ENCODE measurements at regions not wholly inside any gene's neighbourhood (a gene's known extent, or its start where the extent isn't known, plus 50 kb on each side); places are given as distances from the start of the nearest gene placed in this dataset.

DNA sequence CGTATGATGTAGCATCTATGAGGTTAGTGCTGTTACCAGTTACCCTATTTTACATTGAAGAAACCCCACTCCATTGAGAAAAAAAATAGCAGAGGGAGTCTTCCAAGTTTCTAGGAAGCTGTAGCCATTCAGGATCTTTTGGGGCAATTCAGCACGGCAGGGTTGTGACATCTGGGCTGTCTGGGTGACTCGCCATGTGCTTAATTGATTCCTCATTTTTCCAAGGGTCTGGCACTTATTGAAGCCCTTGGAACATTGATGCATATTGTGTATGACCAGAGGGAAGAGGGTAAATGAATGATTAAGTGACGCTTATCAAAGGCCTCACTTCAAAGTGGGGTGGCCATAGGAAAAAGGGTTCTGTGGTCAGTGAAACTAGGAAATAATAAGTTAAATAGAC lies 248.7 kb downstream of the ARHGAP12 start:
- H3K4me3 ChIP-seq (ENCODE audit: low read length): no peak overlapping the region
- TF ChIP-seq, protein P1, sequence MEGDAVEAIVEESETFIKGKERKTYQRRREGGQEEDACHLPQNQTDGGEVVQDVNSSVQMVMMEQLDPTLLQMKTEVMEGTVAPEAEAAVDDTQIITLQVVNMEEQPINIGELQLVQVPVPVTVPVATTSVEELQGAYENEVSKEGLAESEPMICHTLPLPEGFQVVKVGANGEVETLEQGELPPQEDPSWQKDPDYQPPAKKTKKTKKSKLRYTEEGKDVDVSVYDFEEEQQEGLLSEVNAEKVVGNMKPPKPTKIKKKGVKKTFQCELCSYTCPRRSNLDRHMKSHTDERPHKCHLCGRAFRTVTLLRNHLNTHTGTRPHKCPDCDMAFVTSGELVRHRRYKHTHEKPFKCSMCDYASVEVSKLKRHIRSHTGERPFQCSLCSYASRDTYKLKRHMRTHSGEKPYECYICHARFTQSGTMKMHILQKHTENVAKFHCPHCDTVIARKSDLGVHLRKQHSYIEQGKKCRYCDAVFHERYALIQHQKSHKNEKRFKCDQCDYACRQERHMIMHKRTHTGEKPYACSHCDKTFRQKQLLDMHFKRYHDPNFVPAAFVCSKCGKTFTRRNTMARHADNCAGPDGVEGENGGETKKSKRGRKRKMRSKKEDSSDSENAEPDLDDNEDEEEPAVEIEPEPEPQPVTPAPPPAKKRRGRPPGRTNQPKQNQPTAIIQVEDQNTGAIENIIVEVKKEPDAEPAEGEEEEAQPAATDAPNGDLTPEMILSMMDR (IDR thresholded peaks at IDR 0.05): no peak
- intact Hi-C loops (cut with micrococcal nuclease): no loop called here
- ATAC-seq: no peak
- no peaks in the 10 kb centered on the region for H3K27me3 ChIP-seq (ENCODE audit: control insufficient read depth, insufficient read depth, low read length)
- Mint-ChIP-seq H3K27ac (no peak overlapping the region), H3K4me1 (no peaks in the 10 kb centered on the region), H3K27me3 (ENCODE audit: low read depth in 2 of 2) (peaks cover 0 to 4% of the 10 kb centered on the region in 2 donors), H3K4me3 (no peak overlapping the region), H3K36me3 (peaks cover 10% of the 10 kb centered on the region), H3K9me3 (peaks cover 9 to 15% of the 10 kb centered on the region in 2 donors)
- H3K27ac ChIP-seq (ENCODE audit: low read length): no peak overlapping the region
- no peaks in the 10 kb centered on the region for H3K4me1 ChIP-seq (ENCODE audit: control insufficient read depth, insufficient read depth, low read length)
- no peak for DNase-seq
- H3K9me3 ChIP-seq (ENCODE audit: control insufficient read depth, insufficient read depth, low read length): peaks cover 2% of the 10 kb centered on the region
- H3K36me3 ChIP-seq (ENCODE audit: control insufficient read depth, insufficient read depth, low read length): no peaks in the 10 kb centered on the region
- 92% methylated on average over 4 of the region's 4 CpGs for WGBS (ENCODE audit: insufficient coverage)

DNA sequence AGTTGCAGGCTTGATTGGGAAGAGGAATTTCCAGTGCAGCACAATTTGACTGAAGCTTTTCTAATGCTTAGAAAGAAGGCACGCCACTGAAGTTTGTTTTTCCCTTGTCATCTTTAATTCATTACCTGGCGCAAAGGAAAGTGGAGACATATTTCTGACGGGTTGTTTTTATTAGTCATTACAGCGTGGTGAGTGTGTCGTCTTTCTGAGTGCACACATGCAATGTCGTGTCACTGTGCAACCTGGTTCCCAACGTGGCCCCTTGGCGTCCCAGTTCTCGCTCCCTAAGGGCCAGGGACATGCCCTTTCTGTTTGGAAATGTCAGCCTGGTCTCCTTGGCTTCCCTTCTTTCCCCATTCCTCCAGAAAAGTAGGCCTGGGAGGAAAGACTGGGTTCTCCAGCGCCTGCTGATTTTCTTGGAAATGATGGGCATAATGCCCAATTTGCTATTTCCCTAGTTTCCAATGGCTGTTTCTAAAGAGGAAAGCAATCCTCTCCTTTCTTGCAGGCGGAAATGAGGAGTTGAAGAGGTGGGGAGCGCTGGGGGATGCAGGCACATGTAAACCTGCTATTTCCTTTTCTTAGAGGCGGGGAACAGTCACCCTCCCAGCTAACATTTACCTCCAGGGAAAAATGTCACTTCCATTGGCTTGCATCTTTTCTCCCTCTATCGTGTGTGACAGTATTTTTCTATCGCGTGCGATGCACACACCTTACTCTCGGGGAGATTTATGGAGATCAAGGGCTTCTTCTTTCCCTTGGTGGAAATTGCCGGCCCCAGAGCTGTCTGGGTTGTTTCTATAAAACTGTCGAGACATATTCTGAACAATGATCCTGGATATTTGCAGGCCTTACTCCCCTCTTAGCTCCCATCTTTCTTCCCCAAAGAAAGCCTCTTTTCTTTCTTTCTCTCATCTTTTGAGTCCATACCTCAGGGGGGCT lies 249.8 kb downstream of the ARHGAP12 start:
- no peak for ATAC-seq
- whole genome bisulfite sequencing (ENCODE audit: insufficient coverage): 90% methylated on average over 19 of the region's 20 CpGs
- TF ChIP-seq, protein P1 (IDR thresholded peaks at IDR 0.05): no peak

DNA sequence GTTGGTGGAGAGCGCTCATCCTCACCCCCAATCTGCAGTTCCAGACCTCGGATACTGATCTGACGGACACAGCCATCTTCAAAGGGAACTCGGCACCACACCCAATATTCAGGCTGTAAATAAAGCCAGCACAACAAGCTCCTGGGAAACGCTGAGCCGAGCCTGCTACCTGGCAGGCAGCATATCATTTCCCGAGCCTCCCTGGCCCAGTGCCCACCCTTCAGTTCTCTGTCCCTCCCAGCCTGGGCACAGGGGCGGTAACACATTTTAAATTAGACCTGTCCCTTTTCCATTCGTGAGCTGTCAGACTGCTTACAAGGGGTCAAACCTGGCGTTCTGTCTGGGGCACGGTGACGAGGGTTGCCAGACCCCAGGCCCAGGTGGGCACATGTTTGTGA lies 250.5 kb downstream of the ARHGAP12 start:
- no peaks in the 10 kb centered on the region for H3K36me3 ChIP-seq (ENCODE audit: control insufficient read depth, insufficient read depth, low read length)
- H3K4me1 Mint-ChIP-seq: no peaks in the 10 kb centered on the region
- no peak for ATAC-seq
- H3K9me3 Mint-ChIP-seq: peaks cover 4 to 6% of the 10 kb centered on the region in 2 donors
- H3K4me3 ChIP-seq (ENCODE audit: low read length): no peak overlapping the region
- H3K9me3 ChIP-seq (ENCODE audit: control insufficient read depth, insufficient read depth, low read length): peaks cover 2% of the 10 kb centered on the region
- peaks cover 0 to 4% of the 10 kb centered on the region in 2 donors for H3K27me3 Mint-ChIP-seq (ENCODE audit: low read depth in 2 of 2)
- DNase-seq: no peak
- no peaks in the 10 kb centered on the region for H3K27me3 ChIP-seq (ENCODE audit: control insufficient read depth, insufficient read depth, low read length)
- H3K36me3 Mint-ChIP-seq: peaks cover 3% of the 10 kb centered on the region
- intact Hi-C loops (cut with micrococcal nuclease): no loop called here
- H3K27ac ChIP-seq (ENCODE audit: low read length): no peak overlapping the region
- TF ChIP-seq, protein P1 (IDR thresholded peaks at IDR 0.05): no peak
- no peak overlapping the region for H3K4me3 Mint-ChIP-seq
- no peaks in the 10 kb centered on the region for H3K4me1 ChIP-seq (ENCODE audit: control insufficient read depth, insufficient read depth, low read length)
- WGBS (ENCODE audit: insufficient coverage): 91% methylated on average over 12 of the region's 12 CpGs
- H3K27ac Mint-ChIP-seq: no peak overlapping the region

More for the DNA sequence above, 249.8 kb downstream of the ARHGAP12 start:
- DNase-seq: no peak
- no peaks in the 10 kb centered on the region for H3K4me1 Mint-ChIP-seq
- peaks cover 0 to 4% of the 10 kb centered on the region in 2 donors for H3K27me3 Mint-ChIP-seq (ENCODE audit: low read depth in 2 of 2)
- peaks cover 10% of the 10 kb centered on the region for H3K36me3 Mint-ChIP-seq
- no peak overlapping the region for H3K27ac Mint-ChIP-seq
- no peaks in the 10 kb centered on the region for H3K36me3 ChIP-seq (ENCODE audit: control insufficient read depth, insufficient read depth, low read length)
- intact Hi-C loops (cut with micrococcal nuclease): no loop called here
- H3K4me1 ChIP-seq (ENCODE audit: control insufficient read depth, insufficient read depth, low read length): no peaks in the 10 kb centered on the region
- no peak overlapping the region for H3K4me3 Mint-ChIP-seq
- H3K27ac ChIP-seq (ENCODE audit: low read length): no peak overlapping the region
- peaks cover 9 to 11% of the 10 kb centered on the region in 2 donors for H3K9me3 Mint-ChIP-seq
- no peak overlapping the region for H3K4me3 ChIP-seq (ENCODE audit: low read length)
- no peaks in the 10 kb centered on the region for H3K27me3 ChIP-seq (ENCODE audit: control insufficient read depth, insufficient read depth, low read length)
- peaks cover 2% of the 10 kb centered on the region for H3K9me3 ChIP-seq (ENCODE audit: control insufficient read depth, insufficient read depth, low read length)
